ENCODE measurements at regions not wholly inside any gene's neighbourhood (a gene's known extent, or its start where the extent isn't known, plus 50 kb on each side); places are given as distances from the start of the nearest gene placed in this dataset.

DNA sequence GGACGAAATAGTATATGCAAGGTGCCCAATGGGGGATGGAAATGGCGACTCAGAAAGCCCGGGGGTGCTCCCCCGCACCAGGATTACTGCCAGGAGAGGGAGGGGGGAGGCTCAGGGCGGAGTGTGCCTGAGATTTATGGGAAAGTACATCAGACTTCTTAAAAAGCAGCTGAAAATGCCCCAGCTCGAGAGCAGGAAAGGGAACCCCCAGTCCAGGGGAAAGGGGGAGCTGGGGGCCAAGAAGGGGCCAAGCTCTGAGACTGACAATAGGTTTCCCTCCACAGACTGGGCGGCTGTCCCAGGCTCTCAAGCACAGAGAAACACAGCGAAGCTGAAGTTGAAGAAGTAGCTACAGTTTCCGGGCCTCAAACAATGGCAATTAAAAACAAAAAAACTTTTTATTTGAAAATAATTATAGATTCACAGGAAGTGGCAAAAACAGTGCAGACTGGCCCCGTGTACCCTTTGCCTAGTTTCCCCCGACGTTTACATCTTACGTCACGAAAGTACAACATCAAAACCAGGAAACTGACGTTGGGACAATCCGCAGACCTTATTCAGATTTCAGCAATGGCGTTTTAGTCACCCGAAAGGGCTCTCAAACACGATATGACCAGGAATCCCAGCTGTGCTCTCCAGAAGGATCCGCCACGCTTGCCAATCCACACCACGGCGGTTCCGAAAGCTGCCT, 83.9 kb upstream of the FGFR2 start:
- peaks cover 0 to 10% (median 9%) of the 10 kb centered on the region in 3 donors for H3K9me3 ChIP-seq
- peaks cover 0 to 22% of the 10 kb centered on the region in 2 donors for H3K27me3 ChIP-seq
- no peak overlapping the region for H3K4me3 ChIP-seq
- no peak overlapping the region for H3K27ac ChIP-seq
- no peaks in the 10 kb centered on the region for H3K36me3 ChIP-seq
- DNase-seq: no peak
- TF ChIP-seq, protein P1, sequence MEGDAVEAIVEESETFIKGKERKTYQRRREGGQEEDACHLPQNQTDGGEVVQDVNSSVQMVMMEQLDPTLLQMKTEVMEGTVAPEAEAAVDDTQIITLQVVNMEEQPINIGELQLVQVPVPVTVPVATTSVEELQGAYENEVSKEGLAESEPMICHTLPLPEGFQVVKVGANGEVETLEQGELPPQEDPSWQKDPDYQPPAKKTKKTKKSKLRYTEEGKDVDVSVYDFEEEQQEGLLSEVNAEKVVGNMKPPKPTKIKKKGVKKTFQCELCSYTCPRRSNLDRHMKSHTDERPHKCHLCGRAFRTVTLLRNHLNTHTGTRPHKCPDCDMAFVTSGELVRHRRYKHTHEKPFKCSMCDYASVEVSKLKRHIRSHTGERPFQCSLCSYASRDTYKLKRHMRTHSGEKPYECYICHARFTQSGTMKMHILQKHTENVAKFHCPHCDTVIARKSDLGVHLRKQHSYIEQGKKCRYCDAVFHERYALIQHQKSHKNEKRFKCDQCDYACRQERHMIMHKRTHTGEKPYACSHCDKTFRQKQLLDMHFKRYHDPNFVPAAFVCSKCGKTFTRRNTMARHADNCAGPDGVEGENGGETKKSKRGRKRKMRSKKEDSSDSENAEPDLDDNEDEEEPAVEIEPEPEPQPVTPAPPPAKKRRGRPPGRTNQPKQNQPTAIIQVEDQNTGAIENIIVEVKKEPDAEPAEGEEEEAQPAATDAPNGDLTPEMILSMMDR (IDR thresholded peaks at IDR 0.05): no peak
- intact Hi-C loops (cut with DNase I; ENCODE audit: low total_unique reads): no loop called here
- peaks cover 0 to 5% (median 2%) of the 10 kb centered on the region in 4 donors for H3K4me1 ChIP-seq

DNA sequence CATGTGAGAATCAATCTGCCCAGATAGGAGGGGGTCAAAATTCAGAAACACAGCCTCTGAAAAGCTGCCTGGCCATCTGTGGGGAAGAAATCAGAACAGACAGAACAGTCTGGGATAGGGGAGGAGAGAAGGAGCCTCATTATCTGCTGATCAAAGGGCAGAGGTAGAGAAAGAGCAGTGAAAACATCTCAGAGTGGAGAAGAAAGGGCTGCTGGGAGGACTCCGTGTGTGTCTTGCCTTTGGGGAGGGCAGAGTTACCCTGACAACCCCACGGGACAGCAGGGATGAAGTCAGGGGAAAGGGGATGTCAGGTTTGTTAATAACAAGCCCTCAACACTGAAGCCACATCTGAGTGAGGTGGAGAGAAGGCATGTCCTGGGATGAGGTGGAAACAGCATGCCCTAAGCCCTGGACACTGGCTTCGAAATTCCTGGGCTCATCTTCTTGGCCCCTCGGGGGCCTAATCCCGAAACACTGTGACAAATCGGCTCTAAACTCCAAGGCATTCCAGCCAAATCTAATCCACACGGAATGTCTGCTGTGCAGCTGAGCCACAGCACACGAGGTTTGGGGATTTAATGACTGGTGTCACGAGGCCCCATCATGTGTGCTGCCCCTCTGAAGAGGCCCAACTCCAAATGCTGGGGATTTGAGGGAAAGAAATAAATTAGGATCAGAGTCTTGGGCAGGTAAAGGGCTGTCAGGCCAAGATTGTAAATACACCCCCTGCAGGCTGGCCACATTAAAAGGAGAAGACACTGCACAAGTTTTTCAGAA, 82.8 kb upstream of the FGFR2 start:
- TF ChIP-seq, protein P1 (IDR thresholded peaks at IDR 0.05): no peak
- intact Hi-C loops (cut with DNase I; ENCODE audit: low total_unique reads): no loop called here
- no peak overlapping the region for H3K27ac ChIP-seq
- DNase-seq: no peak
- H3K4me1 ChIP-seq: no peaks in the 10 kb centered on the region
- H3K9me3 ChIP-seq: peaks cover 0 to 10% (median 9%) of the 10 kb centered on the region in 3 donors
- H3K36me3 ChIP-seq: no peaks in the 10 kb centered on the region
- no peak overlapping the region for H3K4me3 ChIP-seq
- H3K27me3 ChIP-seq: peaks cover 0 to 22% of the 10 kb centered on the region in 2 donors

DNA sequence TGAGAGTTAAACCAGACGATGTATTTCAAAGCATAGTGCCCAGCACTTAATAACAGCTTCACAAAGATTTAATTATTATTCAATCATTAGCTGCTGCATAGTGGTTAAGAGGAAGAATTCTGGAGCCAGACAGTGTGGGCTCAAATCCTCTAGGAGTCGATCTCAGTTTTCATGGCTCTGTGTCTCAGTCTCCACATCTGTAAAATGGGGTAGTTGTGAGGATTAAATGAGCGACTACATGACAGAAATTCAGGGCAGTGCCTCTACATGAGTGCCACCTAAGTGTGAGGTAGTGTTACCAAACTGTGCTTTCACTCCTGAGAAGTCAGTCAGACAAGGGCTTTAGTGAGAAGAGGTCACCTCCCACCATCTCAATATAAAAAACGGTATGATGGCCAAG, 81.7 kb upstream of the FGFR2 start:
- Histone ChIP-seq H3K36me3 (no peaks in the 10 kb centered on the region), H3K9me3 (peaks cover 0 to 10% (median 10%) of the 10 kb centered on the region in 3 donors), H3K27me3 (peaks cover 0 to 17% of the 10 kb centered on the region in 2 donors), H3K27ac (no peak overlapping the region), H3K4me1 (no peaks in the 10 kb centered on the region), H3K4me3 (no peak overlapping the region)
- intact Hi-C loops (cut with DNase I; ENCODE audit: low total_unique reads): no loop called here
- DNase-seq: no peak
- TF ChIP-seq, protein P1 (IDR thresholded peaks at IDR 0.05): no peak

DNA sequence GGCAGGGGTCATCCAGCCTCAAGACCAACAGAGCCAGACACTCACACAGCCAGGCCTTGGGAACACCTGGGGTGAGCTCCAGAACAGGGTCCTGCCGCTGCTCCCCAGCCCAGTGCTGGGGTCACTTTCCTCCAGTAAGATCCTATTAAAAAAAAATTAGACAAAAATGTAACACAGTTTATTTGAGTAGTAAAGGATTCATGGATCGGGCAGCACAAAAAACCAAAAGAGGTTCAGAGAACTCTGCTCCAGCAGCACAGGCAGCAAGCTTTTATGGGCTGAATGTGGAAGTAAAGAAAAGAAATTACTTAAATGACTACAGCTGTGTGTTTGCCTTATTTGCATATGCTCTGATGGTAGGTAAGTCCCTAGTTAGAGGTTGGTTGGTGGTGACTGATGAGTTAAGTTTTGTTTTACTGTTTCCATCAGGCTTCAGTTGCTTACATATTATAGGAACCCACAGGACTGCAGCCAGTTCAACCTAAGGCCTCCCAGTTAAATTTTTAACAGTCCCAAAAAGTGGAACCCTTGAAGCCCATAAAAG, 80.5 kb upstream of the FGFR2 start:
- no peak overlapping the region for H3K4me3 ChIP-seq
- no peaks in the 10 kb centered on the region for H3K4me1 ChIP-seq
- intact Hi-C loops (cut with DNase I; ENCODE audit: low total_unique reads): no loop called here
- H3K27me3 ChIP-seq: peaks cover 0 to 10% of the 10 kb centered on the region in 2 donors
- peaks cover 0 to 14% (median 10%) of the 10 kb centered on the region in 3 donors for H3K9me3 ChIP-seq
- H3K27ac ChIP-seq: no peak overlapping the region
- no peaks in the 10 kb centered on the region for H3K36me3 ChIP-seq
- TF ChIP-seq, protein P1 (IDR thresholded peaks at IDR 0.05): no peak
- no peak for DNase-seq

DNA sequence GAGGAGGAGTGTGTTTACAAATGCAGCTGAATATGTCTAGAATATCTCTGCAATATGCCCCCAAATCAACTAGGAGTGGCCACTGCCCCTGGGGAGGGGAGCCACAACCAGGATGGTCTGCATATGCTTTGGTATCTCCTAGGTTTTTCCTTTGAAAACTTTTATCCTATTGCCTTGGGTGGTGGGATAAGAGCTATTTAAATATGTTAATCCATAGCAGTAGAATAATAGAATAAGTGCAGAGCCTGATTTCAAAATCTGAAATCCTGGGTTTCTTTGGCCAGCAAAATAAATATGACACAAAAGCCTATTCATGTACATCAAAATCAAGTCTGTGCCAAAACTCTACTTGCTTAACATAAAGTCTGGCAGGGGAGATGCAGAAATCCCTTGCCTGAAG, 79.6 kb upstream of the FGFR2 start:
- Histone ChIP-seq H3K36me3 (no peaks in the 10 kb centered on the region), H3K4me1 (no peaks in the 10 kb centered on the region), H3K9me3 (peaks cover 0 to 14% (median 10%) of the 10 kb centered on the region in 3 donors), H3K4me3 (no peak overlapping the region), H3K27ac (no peak overlapping the region), H3K27me3 (peaks cover 0 to 9% of the 10 kb centered on the region in 2 donors)
- intact Hi-C loops (cut with DNase I; ENCODE audit: low total_unique reads): no loop called here
- no peak for DNase-seq
- TF ChIP-seq, protein P1 (IDR thresholded peaks at IDR 0.05): no peak

Measured in tibial artery (tissue), 4 donors.